GM23338 (cell line): ENCODE measurements at regions not wholly inside any gene's neighbourhood (a gene's known extent, or its start where the extent isn't known, plus 50 kb on each side); places are given as distances from the start of the nearest gene placed in this dataset.

Experiments
- ATAC-seq: fragments of 200-7000 bp; cut with Tn5 transposase; 3 replicates; pipeline ENCODE4 v1.9.1; 2020
- DNase-seq: peaks from one replicate; pipeline ENCODE4 v3.0.0-alpha.2; 2015; ENCODE audit warnings: low spot score
- H2AFZ ChIP-seq: fragments of 200-600 bp; sonication (generic); 2 replicates; pipeline ENCODE4 v1.8.0; 2016; ENCODE audit warnings: antibody characterized with exemption, mild to moderate bottlenecking, moderate library complexity
- H3F3A ChIP-seq: fragments of 200-600 bp; sonication (generic); replicated peaks from 2 replicates; pipeline ENCODE4 v1.8.0; 2017; ENCODE audit warnings: antibody characterized with exemption, mixed run types, low read depth
- H3K27ac ChIP-seq: fragments of 200-600 bp; sonication (generic); 2 replicates; pipeline ENCODE4 v1.6.1; 2016; ENCODE audit warnings: low read depth
- H3K27me3 ChIP-seq: fragments of 200-600 bp; sonication (generic); 2 replicates; pipeline ENCODE4 v1.8.0; 2016; ENCODE audit warnings: mild to moderate bottlenecking, mixed run types, moderate library complexity; ENCODE audit not compliant: insufficient read depth
- H3K36me3 ChIP-seq: fragments of 200-600 bp; sonication (generic); 2 replicates; pipeline ENCODE4 v1.8.0; 2016; ENCODE audit warnings: mild to moderate bottlenecking; ENCODE audit not compliant: insufficient read depth
- H3K4me1 ChIP-seq: fragments of 200-600 bp; sonication (generic); 2 replicates; pipeline ENCODE4 v1.8.0; 2016; ENCODE audit warnings: mild to moderate bottlenecking, moderate library complexity; ENCODE audit not compliant: insufficient read depth
- H3K4me2 ChIP-seq: fragments of 200-600 bp; sonication (generic); 2 replicates; pipeline ENCODE4 v1.7.1; 2017; ENCODE audit warnings: mixed run types
- H3K4me3 ChIP-seq: fragments of 200-600 bp; sonication (generic); 2 replicates; pipeline ENCODE4 v1.6.1; 2016; ENCODE audit warnings: mixed run types
- H3K79me2 ChIP-seq: fragments of 200-600 bp; sonication (generic); replicated peaks from 2 replicates; pipeline ENCODE4 v1.8.0; 2017; ENCODE audit warnings: mild to moderate bottlenecking; ENCODE audit not compliant: insufficient read depth
- H3K9me2 ChIP-seq: fragments of 200-600 bp; sonication (generic); 2 replicates; pipeline ENCODE4 v1.8.0; 2017; ENCODE audit not compliant: insufficient read depth
- H4K20me1 ChIP-seq: fragments of 200-600 bp; sonication (generic); replicated peaks from 2 replicates; pipeline ENCODE4 v1.8.0; 2017; ENCODE audit warnings: mild to moderate bottlenecking; ENCODE audit not compliant: insufficient read depth
- H3K27ac Mint-ChIP-seq: 2 replicates; pipeline ENCODE4 v1.8.0; 2020; ENCODE audit warnings: inconsistent platforms, mild to moderate bottlenecking, moderate library complexity, mixed read lengths
- H3K27me3 Mint-ChIP-seq: 3 replicates; pipeline ENCODE4 v1.8.0; 2022; ENCODE audit warnings: low read depth, mild to moderate bottlenecking, moderate library complexity, mixed read lengths, inconsistent platforms; ENCODE audit not compliant: insufficient read depth, poor library complexity
- H3K36me3 Mint-ChIP-seq: 3 replicates; pipeline ENCODE4 v1.8.0; 2021; ENCODE audit warnings: low read depth, mild to moderate bottlenecking, inconsistent platforms, moderate library complexity, mixed read lengths
- H3K4me1 Mint-ChIP-seq: 3 replicates; pipeline ENCODE4 v1.8.0; 2020; ENCODE audit warnings: mild to moderate bottlenecking, inconsistent platforms, mixed read lengths
- H3K4me3 Mint-ChIP-seq: 3 replicates; pipeline ENCODE4 v1.8.0; 2021; ENCODE audit warnings: moderate library complexity, mild to moderate bottlenecking, inconsistent platforms, mixed read lengths
- H3K9me3 Mint-ChIP-seq: 3 replicates; pipeline ENCODE4 v1.8.0; 2020; ENCODE audit warnings: moderate library complexity, mild to moderate bottlenecking, inconsistent platforms, mixed read lengths
- EZH2 ChIP-seq: fragments of 200-600 bp; sonication (generic); IDR thresholded peaks from one replicate; pipeline ENCODE4 v1.8.0; 2017; ENCODE audit warnings: antibody characterized with exemption, mild to moderate bottlenecking, low read depth; ENCODE audit not compliant: unreplicated experiment
- EZH2phosphoT487 ChIP-seq: fragments of 200-600 bp; sonication (generic); IDR thresholded peaks from one replicate; pipeline ENCODE4 v1.8.1; 2018; ENCODE audit warnings: antibody characterized with exemption; ENCODE audit not compliant: unreplicated experiment
- JUNB ChIP-seq: IDR thresholded peaks from one replicate; pipeline ENCODE4 v1.6.1; 2016; ENCODE audit warnings: antibody characterized with exemption; ENCODE audit not compliant: unreplicated experiment
- NANOG ChIP-seq: IDR thresholded peaks from 2 replicates; pipeline ENCODE4 v1.6.1; 2016; ENCODE audit warnings: antibody characterized with exemption, borderline replicate concordance
- POLR2AphosphoS5 ChIP-seq: IDR thresholded peaks from 2 replicates; pipeline ENCODE4 v1.6.1; 2016; ENCODE audit warnings: antibody characterized with exemption, low read depth
- STAT1 ChIP-seq: IDR thresholded peaks from one replicate; pipeline ENCODE4 v1.6.1; 2016; ENCODE audit warnings: antibody characterized with exemption; ENCODE audit not compliant: unreplicated experiment
- ZNF114 ChIP-seq: fragments of 250-450 bp; sonication (Bioruptor Pico); IDR thresholded peaks from 2 replicates; pipeline ENCODE4 v1.5.0; 2020; ENCODE audit warnings: mild to moderate bottlenecking, moderate library complexity
- ZNF331 ChIP-seq: fragments of 250-450 bp; sonication (Bioruptor Pico); IDR thresholded peaks from 2 replicates; pipeline ENCODE4 v1.5.0; 2020; ENCODE audit warnings: low read depth, mild to moderate bottlenecking, moderate library complexity
- TF ChIP-seq, protein P1 (sequence below): IDR thresholded peaks from one replicate; pipeline ENCODE4 v1.6.1; 2018; ENCODE audit warnings: antibody characterized with exemption; ENCODE audit not compliant: unreplicated experiment
- TF ChIP-seq, protein P2 (sequence below), 2 experiments: fragments of 200-600 bp in 1 of 2; sonication (generic) in 1 of 2; conservative IDR thresholded peaks; 2 replicates each; pipeline versions ENCODE4 v1.5.1 to v1.6.1; 2016 to 2017; ENCODE audit warnings: antibody characterized with exemption in 2 of 2, low read depth in 2 of 2, mild to moderate bottlenecking in 2 of 2, moderate library complexity in 1 of 2
- TF ChIP-seq, protein P3 (sequence below): IDR thresholded peaks from 2 replicates; pipeline ENCODE4 v1.6.1; 2016; ENCODE audit warnings: antibody characterized with exemption

DNA sequence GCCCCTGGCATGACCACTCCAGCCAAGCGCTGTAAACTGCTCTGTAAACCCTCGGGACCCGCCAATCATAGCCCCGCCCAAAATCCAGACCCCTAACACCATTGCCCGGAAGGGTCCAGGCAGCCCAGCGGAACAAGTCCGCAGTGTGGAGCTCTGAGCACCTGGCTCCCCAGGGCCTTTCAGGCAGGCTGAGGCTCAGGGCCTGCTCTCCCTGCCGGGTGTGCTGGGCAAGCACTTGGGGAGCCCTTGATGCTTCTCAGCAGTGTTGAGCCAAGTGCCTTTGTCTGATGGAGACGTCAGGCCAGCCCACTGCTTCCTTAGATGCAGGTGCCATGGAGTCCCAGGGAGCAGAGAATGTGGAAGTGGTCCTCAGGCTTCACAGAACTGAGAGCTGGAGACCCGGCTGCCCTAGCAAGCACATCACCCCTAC is 106.2 kb downstream of the TLE3 start (continued):
- TF ChIP-seq, protein P1, sequence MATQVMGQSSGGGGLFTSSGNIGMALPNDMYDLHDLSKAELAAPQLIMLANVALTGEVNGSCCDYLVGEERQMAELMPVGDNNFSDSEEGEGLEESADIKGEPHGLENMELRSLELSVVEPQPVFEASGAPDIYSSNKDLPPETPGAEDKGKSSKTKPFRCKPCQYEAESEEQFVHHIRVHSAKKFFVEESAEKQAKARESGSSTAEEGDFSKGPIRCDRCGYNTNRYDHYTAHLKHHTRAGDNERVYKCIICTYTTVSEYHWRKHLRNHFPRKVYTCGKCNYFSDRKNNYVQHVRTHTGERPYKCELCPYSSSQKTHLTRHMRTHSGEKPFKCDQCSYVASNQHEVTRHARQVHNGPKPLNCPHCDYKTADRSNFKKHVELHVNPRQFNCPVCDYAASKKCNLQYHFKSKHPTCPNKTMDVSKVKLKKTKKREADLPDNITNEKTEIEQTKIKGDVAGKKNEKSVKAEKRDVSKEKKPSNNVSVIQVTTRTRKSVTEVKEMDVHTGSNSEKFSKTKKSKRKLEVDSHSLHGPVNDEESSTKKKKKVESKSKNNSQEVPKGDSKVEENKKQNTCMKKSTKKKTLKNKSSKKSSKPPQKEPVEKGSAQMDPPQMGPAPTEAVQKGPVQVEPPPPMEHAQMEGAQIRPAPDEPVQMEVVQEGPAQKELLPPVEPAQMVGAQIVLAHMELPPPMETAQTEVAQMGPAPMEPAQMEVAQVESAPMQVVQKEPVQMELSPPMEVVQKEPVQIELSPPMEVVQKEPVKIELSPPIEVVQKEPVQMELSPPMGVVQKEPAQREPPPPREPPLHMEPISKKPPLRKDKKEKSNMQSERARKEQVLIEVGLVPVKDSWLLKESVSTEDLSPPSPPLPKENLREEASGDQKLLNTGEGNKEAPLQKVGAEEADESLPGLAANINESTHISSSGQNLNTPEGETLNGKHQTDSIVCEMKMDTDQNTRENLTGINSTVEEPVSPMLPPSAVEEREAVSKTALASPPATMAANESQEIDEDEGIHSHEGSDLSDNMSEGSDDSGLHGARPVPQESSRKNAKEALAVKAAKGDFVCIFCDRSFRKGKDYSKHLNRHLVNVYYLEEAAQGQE, result no peak
- no peak for TF ChIP-seq ZNF331 (CRISPR knock-in tag)
- TF ChIP-seq JUNB, result no peak
- no peak for TF ChIP-seq EZH2phosphoT487
- TF ChIP-seq NANOG, result no peak

DNA sequence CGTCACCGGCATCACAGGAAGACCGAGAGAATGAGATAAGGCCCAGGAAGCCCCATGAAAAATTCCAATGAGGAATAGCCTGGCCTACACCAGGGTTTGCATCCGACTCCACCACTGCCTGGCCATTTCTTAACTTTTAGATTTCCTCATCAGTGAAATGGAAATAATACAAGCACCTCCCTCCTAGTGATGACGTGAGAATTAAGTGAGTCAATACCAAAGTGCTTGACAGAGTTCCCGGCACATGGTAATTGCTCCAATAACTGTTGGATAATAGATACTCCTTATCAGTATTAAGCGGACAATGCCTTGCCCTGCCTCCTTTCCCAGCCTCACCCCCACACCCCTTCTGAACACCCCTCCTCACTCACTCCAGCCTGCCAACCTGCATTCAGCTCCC is 105.4 kb downstream of the TLE3 start:
- Histone ChIP-seq H2AFZ (0 out of 2 replicates have a peak overlapping the region, but pooled peaks have one; percentile 81), H3K9me2 (no peaks in the 10 kb centered on the region), H3F3A (no peaks in the 10 kb centered on the region), H4K20me1 (no peaks in the 10 kb centered on the region; the same call in 1 of the 2 replicates), H3K4me3 (no peak overlapping the region), H3K27me3 (no peaks in the 10 kb centered on the region), H3K36me3 (no peaks in the 10 kb centered on the region), H3K4me1 (peaks cover 10% of the 10 kb centered on the region), H3K27ac (no peak overlapping the region), H3K79me2 (no peaks in the 10 kb centered on the region), H3K4me2 (no peak overlapping the region)
- Mint-ChIP-seq H3K36me3 (no peaks in the 10 kb centered on the region), H3K4me1 (peaks cover 8% of the 10 kb centered on the region), H3K9me3 (no peaks in the 10 kb centered on the region), H3K4me3 (no peak overlapping the region), H3K27ac (no peak overlapping the region), H3K27me3 (peaks cover 3% of the 10 kb centered on the region)
- no peak for ATAC-seq
- no peak for DNase-seq
- no peak for TF ChIP-seq POLR2AphosphoS5
- TF ChIP-seq, protein P1, result no peak
- TF ChIP-seq ZNF331 (CRISPR knock-in tag), result no peak
- TF ChIP-seq EZH2, result no peak
- TF ChIP-seq, protein P2, sequence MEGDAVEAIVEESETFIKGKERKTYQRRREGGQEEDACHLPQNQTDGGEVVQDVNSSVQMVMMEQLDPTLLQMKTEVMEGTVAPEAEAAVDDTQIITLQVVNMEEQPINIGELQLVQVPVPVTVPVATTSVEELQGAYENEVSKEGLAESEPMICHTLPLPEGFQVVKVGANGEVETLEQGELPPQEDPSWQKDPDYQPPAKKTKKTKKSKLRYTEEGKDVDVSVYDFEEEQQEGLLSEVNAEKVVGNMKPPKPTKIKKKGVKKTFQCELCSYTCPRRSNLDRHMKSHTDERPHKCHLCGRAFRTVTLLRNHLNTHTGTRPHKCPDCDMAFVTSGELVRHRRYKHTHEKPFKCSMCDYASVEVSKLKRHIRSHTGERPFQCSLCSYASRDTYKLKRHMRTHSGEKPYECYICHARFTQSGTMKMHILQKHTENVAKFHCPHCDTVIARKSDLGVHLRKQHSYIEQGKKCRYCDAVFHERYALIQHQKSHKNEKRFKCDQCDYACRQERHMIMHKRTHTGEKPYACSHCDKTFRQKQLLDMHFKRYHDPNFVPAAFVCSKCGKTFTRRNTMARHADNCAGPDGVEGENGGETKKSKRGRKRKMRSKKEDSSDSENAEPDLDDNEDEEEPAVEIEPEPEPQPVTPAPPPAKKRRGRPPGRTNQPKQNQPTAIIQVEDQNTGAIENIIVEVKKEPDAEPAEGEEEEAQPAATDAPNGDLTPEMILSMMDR (conservative IDR thresholded peaks at IDR 0.05; ENCODE audit: low read depth in 2 of 2), result no peak
- no peak for TF ChIP-seq NANOG
- no peak for TF ChIP-seq ZNF114 (CRISPR knock-in tag)
- TF ChIP-seq, protein P3, sequence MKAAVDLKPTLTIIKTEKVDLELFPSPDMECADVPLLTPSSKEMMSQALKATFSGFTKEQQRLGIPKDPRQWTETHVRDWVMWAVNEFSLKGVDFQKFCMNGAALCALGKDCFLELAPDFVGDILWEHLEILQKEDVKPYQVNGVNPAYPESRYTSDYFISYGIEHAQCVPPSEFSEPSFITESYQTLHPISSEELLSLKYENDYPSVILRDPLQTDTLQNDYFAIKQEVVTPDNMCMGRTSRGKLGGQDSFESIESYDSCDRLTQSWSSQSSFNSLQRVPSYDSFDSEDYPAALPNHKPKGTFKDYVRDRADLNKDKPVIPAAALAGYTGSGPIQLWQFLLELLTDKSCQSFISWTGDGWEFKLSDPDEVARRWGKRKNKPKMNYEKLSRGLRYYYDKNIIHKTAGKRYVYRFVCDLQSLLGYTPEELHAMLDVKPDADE, result no peak
- TF ChIP-seq STAT1, result no peak
- TF ChIP-seq JUNB, result no peak
- TF ChIP-seq EZH2phosphoT487, result no peak
